ENCODE measurements at regions not wholly inside any gene's neighbourhood (a gene's known extent, or its start where the extent isn't known, plus 50 kb on each side); places are given as distances from the start of the nearest gene placed in this dataset.

DNA sequence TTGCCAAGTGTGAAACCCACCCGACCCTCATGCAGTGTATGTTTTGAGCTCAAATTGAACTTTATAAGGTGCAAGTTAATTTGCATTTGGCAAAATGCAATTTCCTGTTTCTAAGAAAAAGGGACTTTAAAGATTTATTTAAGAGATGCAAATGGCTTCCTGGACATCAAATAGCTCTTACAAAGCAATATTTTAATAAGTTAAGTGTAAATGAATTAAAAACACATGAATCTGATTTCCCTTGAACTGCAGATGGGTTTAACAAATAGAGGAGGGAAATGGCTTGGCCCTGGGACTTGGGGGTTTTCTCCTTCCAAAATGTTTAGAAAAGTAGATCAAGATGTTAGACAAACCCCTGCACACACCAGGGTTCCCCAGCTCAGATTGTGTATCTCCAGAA, 116.0 kb downstream of the EN1 start:
- H3K27ac ChIP-seq, result no peak overlapping the region
- intact Hi-C loops (cut with DNase I), result no loop called here
- no peaks in the 10 kb centered on the region for H3K27me3 ChIP-seq
- TF ChIP-seq, protein P1, sequence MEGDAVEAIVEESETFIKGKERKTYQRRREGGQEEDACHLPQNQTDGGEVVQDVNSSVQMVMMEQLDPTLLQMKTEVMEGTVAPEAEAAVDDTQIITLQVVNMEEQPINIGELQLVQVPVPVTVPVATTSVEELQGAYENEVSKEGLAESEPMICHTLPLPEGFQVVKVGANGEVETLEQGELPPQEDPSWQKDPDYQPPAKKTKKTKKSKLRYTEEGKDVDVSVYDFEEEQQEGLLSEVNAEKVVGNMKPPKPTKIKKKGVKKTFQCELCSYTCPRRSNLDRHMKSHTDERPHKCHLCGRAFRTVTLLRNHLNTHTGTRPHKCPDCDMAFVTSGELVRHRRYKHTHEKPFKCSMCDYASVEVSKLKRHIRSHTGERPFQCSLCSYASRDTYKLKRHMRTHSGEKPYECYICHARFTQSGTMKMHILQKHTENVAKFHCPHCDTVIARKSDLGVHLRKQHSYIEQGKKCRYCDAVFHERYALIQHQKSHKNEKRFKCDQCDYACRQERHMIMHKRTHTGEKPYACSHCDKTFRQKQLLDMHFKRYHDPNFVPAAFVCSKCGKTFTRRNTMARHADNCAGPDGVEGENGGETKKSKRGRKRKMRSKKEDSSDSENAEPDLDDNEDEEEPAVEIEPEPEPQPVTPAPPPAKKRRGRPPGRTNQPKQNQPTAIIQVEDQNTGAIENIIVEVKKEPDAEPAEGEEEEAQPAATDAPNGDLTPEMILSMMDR (IDR thresholded peaks at IDR 0.05), result no peak
- TF ChIP-seq POLR2A (IDR thresholded peaks at IDR 0.05), result no peak
- DNase-seq, result no peak
- H3K4me1 ChIP-seq (replicated peaks in 1 of 2), result no peaks in the 10 kb centered on the region
- 36 to 50% (median 39%) methylated on average over 1 of the region's 1 CpG for WGBS, 4 donors
- H3K9me3 ChIP-seq (replicated peaks in 1 of 3), result no peaks in the 10 kb centered on the region
- H3K4me3 ChIP-seq, result no peak overlapping the region
- no peaks in the 10 kb centered on the region for H3K36me3 ChIP-seq (replicated peaks in 1 of 2)

DNA sequence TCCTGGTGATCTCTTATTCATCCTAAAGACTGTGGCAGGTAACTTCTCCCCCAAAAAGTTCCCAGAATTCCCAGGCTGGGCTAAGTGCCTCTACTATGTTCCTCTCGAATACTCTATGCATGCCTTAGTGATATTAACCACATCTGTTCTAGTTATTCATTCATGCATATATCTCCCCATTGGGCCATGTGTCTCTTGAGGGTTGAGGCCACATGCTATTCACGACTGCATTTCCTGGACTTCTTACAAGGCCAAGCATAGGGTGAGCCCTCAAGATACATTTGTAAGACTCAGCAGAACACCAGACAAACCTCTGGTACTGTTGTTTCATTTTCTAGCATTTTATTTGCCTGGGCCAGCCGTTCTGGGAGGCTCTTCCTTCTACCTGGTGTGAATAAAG, 117.0 kb downstream of the EN1 start:
- intact Hi-C loops (cut with DNase I), result no loop called here
- WGBS, 4 donors, result 35 to 58% (median 41%) methylated on average over 3 of the region's 3 CpGs
- Histone ChIP-seq H3K9me3 (replicated peaks in 1 of 3) (no peaks in the 10 kb centered on the region), H3K27me3 (no peaks in the 10 kb centered on the region), H3K27ac (no peak overlapping the region), H3K4me3 (no peak overlapping the region), H3K4me1 (replicated peaks in 1 of 2) (no peaks in the 10 kb centered on the region), H3K36me3 (replicated peaks in 1 of 2) (no peaks in the 10 kb centered on the region)
- DNase-seq, result no peak
- no peak for TF ChIP-seq POLR2A (IDR thresholded peaks at IDR 0.05)
- TF ChIP-seq, protein P1 (IDR thresholded peaks at IDR 0.05), result no peak

DNA sequence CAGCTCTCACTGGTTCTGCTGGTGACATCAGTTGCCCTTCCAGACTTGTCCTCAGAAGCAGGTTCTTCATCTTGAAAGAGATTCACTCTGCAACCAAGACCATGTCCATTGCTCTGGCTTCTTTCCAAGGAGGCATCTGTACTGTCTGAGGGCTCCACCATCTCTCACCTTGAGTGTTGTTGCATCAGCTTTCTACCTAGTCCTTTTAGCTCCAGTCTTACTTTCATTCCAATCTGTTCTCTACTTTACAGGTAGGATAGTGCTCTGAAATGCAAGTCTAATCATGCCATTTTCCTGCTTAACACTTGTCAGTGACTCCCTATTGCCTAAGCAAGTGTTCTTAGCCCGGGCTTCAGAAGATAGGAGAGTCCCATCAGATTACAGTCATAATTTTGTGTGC, 117.7 kb downstream of the EN1 start:
- no peak overlapping the region for H3K27ac ChIP-seq
- no peaks in the 10 kb centered on the region for H3K36me3 ChIP-seq (replicated peaks in 1 of 2)
- 56 to 75% (median 64%) methylated on average over 1 of the region's 1 CpG for WGBS, 4 donors
- no peaks in the 10 kb centered on the region for H3K9me3 ChIP-seq (replicated peaks in 1 of 3)
- H3K4me3 ChIP-seq, result no peak overlapping the region
- no peak for DNase-seq
- H3K4me1 ChIP-seq (replicated peaks in 1 of 2), result no peaks in the 10 kb centered on the region
- TF ChIP-seq, protein P1 (IDR thresholded peaks at IDR 0.05), result no peak
- TF ChIP-seq POLR2A (IDR thresholded peaks at IDR 0.05), result no peak
- no peaks in the 10 kb centered on the region for H3K27me3 ChIP-seq
- intact Hi-C loops (cut with DNase I), result no loop called here

DNA sequence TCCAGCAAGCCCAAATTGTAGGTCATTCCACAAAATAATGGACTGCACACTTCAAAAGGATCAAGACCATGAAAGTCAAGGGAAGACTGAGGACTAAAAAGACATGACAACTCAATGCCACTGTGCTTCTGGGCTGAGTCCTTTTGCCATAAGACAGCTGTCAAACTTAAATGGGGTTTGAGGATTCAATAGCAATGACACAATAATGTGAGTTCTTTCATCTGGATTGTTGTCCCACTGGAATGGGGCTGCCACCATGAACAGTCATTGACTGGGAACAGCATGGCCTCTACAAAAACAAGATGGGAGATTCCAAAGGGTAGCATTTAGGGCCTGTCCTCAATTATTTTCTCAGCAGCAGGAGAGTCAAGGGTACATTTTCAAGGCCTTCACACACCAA, 118.5 kb downstream of the EN1 start:
- TF ChIP-seq, protein P1 (IDR thresholded peaks at IDR 0.05), result no peak
- no peak for TF ChIP-seq POLR2A (IDR thresholded peaks at IDR 0.05)
- DNase-seq, result no peak
- intact Hi-C loops (cut with DNase I), result no loop called here
- no peak overlapping the region for H3K4me3 ChIP-seq
- H3K9me3 ChIP-seq (replicated peaks in 1 of 3), result no peaks in the 10 kb centered on the region
- no peaks in the 10 kb centered on the region for H3K27me3 ChIP-seq
- H3K4me1 ChIP-seq (replicated peaks in 1 of 2), result no peaks in the 10 kb centered on the region
- H3K27ac ChIP-seq, result no peak overlapping the region
- no peaks in the 10 kb centered on the region for H3K36me3 ChIP-seq (replicated peaks in 1 of 2)

Data from adrenal gland (tissue), 9 donors.